HEK293 (cell line): ENCODE measurements at regions not wholly inside any gene's neighbourhood (a gene's known extent, or its start where the extent isn't known, plus 50 kb on each side); places are given as distances from the start of the nearest gene placed in this dataset.
"Not testable (repeated sequence)": the region's sequence is repeated elsewhere in the genome, so short reads cannot be mapped to it uniquely, and the experiment has no call there.

Experiments used
- BCL11A ChIP-seq: fragments of 450-650 bp; formaldehyde crosslinking; IDR thresholded peaks from 2 replicates; pipeline ENCODE4 v1.5.1; 2016; ENCODE audit warnings: low read depth, missing biosample characterization, missing genetic modification characterization
- HOXA7 ChIP-seq: sonication (generic); formaldehyde crosslinking; IDR thresholded peaks from 2 replicates; pipeline ENCODE4 v1.8.1; 2022; ENCODE audit warnings: missing genetic modification reagents, borderline replicate concordance
- KLF1 ChIP-seq: fragments of 450-650 bp; formaldehyde crosslinking; IDR thresholded peaks from 2 replicates; pipeline ENCODE4 v1.5.1; 2016; ENCODE audit warnings: missing biosample characterization, missing genetic modification characterization
- SP3 ChIP-seq: fragments of 450-650 bp; formaldehyde crosslinking; IDR thresholded peaks from 2 replicates; pipeline ENCODE4 v1.5.1; 2016; ENCODE audit warnings: missing biosample characterization, missing genetic modification characterization
- YY1 ChIP-seq: fragments of 450-650 bp; formaldehyde crosslinking; IDR thresholded peaks from 2 replicates; pipeline ENCODE4 v1.5.1; 2018; ENCODE audit warnings: missing biosample characterization, missing genetic modification characterization
- ZNF239 ChIP-seq: fragments of 450-650 bp; formaldehyde crosslinking; IDR thresholded peaks from 2 replicates; pipeline ENCODE4 v1.5.1; 2016; ENCODE audit warnings: missing biosample characterization, missing genetic modification characterization
- ZNF366 ChIP-seq: fragments of 450-650 bp; formaldehyde crosslinking; conservative IDR thresholded peaks from 2 replicates; pipeline ENCODE4 v1.5.1; 2016; ENCODE audit warnings: missing biosample characterization, missing genetic modification characterization
- ZNF510 ChIP-seq: fragments of 450-650 bp; formaldehyde crosslinking; IDR thresholded peaks from 2 replicates; pipeline ENCODE4 v1.5.1; 2018; ENCODE audit warnings: mild to moderate bottlenecking, missing genetic modification characterization, missing biosample characterization; ENCODE audit not compliant: insufficient replicate concordance
- ZNF544 ChIP-seq: fragments of 450-650 bp; formaldehyde crosslinking; IDR thresholded peaks from 2 replicates; pipeline ENCODE4 v1.5.0; 2017; ENCODE audit warnings: missing biosample characterization, missing genetic modification characterization
- TF ChIP-seq, protein P1 (sequence below): fragments of 450-650 bp; formaldehyde crosslinking; IDR thresholded peaks from 2 replicates; pipeline ENCODE4 v1.5.1; 2016; ENCODE audit warnings: missing biosample characterization, missing genetic modification characterization

DNA sequence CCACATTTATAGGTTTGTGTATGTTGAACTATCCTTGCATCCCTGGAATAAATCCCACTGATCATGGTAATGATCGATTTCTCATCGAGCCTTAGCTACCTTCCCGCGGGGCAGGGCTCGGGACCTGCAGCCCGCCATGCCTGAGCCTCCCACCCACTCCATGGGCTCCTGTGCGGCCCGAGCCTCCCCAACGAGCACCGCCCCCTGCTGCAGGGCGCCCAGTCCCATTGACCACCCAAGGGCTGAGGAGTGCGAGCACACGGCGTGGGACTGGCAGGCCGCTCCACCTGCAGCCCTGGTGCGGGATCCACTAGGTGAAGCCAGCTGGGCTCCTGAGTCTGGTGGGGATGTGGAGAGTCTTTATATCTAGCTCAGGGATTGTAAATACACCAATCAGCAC is 63.7 kb downstream of the PGRMC1 start:
- not testable (repeated sequence) for TF ChIP-seq ZNF239 (tag by site-specific recombination); ZNF510; HOXA7 (CRISPR knock-in tag); YY1 (tag by site-specific recombination); ZNF544 (tag by site-specific recombination); BCL11A (tag by site-specific recombination); SP3 (tag by site-specific recombination); ZNF366 (tag by site-specific recombination); KLF1 (tag by site-specific recombination)
- TF ChIP-seq, protein P1, sequence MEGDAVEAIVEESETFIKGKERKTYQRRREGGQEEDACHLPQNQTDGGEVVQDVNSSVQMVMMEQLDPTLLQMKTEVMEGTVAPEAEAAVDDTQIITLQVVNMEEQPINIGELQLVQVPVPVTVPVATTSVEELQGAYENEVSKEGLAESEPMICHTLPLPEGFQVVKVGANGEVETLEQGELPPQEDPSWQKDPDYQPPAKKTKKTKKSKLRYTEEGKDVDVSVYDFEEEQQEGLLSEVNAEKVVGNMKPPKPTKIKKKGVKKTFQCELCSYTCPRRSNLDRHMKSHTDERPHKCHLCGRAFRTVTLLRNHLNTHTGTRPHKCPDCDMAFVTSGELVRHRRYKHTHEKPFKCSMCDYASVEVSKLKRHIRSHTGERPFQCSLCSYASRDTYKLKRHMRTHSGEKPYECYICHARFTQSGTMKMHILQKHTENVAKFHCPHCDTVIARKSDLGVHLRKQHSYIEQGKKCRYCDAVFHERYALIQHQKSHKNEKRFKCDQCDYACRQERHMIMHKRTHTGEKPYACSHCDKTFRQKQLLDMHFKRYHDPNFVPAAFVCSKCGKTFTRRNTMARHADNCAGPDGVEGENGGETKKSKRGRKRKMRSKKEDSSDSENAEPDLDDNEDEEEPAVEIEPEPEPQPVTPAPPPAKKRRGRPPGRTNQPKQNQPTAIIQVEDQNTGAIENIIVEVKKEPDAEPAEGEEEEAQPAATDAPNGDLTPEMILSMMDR (tag by site-specific recombination) = not testable (repeated sequence)
